ENCODE measurements at regions not wholly inside any gene's neighbourhood (a gene's known extent, or its start where the extent isn't known, plus 50 kb on each side); places are given as distances from the start of the nearest gene placed in this dataset.

DNA sequence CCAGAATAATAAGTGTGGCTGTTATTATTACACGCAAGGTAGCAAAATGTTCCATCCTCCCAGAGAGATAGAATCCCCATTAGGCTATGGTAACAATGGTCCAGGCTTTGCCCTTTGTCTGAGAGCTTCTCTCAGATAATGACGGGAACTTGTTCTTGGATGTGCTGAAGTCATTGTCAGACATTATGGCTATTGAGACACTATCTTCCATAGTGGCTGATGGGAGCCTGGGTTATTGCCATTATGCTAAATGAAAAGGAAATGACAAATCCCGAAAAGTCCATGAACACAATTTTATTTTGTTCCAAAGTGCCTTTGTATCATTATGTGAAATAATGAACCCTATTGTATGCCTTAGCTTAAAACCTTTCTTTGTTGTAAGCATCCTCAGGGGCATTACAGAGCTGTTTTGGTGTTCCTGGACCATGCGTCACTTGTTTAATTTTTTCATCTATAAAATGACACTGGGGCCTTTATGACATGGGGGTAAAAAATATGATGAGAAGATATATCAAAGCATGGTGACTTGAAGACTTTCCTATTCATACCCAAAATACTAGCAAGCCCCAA is 218.5 kb downstream of the KCNS3 start:
- TF ChIP-seq, protein P1, sequence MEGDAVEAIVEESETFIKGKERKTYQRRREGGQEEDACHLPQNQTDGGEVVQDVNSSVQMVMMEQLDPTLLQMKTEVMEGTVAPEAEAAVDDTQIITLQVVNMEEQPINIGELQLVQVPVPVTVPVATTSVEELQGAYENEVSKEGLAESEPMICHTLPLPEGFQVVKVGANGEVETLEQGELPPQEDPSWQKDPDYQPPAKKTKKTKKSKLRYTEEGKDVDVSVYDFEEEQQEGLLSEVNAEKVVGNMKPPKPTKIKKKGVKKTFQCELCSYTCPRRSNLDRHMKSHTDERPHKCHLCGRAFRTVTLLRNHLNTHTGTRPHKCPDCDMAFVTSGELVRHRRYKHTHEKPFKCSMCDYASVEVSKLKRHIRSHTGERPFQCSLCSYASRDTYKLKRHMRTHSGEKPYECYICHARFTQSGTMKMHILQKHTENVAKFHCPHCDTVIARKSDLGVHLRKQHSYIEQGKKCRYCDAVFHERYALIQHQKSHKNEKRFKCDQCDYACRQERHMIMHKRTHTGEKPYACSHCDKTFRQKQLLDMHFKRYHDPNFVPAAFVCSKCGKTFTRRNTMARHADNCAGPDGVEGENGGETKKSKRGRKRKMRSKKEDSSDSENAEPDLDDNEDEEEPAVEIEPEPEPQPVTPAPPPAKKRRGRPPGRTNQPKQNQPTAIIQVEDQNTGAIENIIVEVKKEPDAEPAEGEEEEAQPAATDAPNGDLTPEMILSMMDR (conservative IDR thresholded peaks at IDR 0.05 in 1 of 2, IDR thresholded peaks at IDR 0.05 in 1 of 2; ENCODE audit: low read depth in 1 of 2, low read length in 2 of 2): no peak
- TF ChIP-seq EZH2 (IDR thresholded peaks at IDR 0.05; ENCODE audit: low read length, missing control alignments): no peak

All from fibroblast of lung (primary cell).